K562 (cell line): ENCODE measurements at regions not wholly inside any gene's neighbourhood (a gene's known extent, or its start where the extent isn't known, plus 50 kb on each side); places are given as distances from the start of the nearest gene placed in this dataset.

Experiments used
- BMI1 ChIP-seq: fragments of 150-350 bp; IDR thresholded peaks from 2 replicates; pipeline ENCODE4 v1.6.1; 2014; ENCODE audit warnings: low read length
- CCNT2 ChIP-seq: IDR thresholded peaks from 2 replicates; pipeline ENCODE4 v1.6.1; 2011; ENCODE audit warnings: borderline replicate concordance, low read depth, mild to moderate bottlenecking, moderate library complexity, mixed read lengths, low read length; ENCODE audit not compliant: insufficient read length; ENCODE audit errors: extremely low read depth
- DPF2 ChIP-seq: fragments of 450-650 bp; IDR thresholded peaks from 2 replicates; pipeline ENCODE4 v1.6.1; 2016
- ESRRA ChIP-seq: fragments of 450-650 bp; IDR thresholded peaks from 2 replicates; pipeline ENCODE4 v1.6.1; 2014; ENCODE audit warnings: low read depth, mild to moderate bottlenecking, moderate library complexity, borderline replicate concordance
- FOXJ2 ChIP-seq: fragments of 200-800 bp; sonication (Bioruptor generic); IDR thresholded peaks from 2 replicates; pipeline ENCODE4 v1.6.1; 2016; ENCODE audit warnings: missing genetic modification characterization, missing compliant biosample characterization
- NR4A1 ChIP-seq, 2 experiments: fragments of 250-450 bp in 1 of 2; fragments of 450-650 bp in 1 of 2; sonication (Bioruptor Pico) in 1 of 2; IDR thresholded peaks; 2 replicates each; pipeline versions ENCODE4 v1.4.0 to v1.6.1; 2016 to 2020; ENCODE audit warnings: mild to moderate bottlenecking in 2 of 2, missing compliant biosample characterization in 1 of 2, missing genetic modification characterization in 1 of 2, moderate library complexity in 1 of 2
- ZKSCAN8 ChIP-seq: fragments of 200-800 bp; sonication (Bioruptor generic); IDR thresholded peaks from 2 replicates; pipeline ENCODE4 v1.6.1; 2016; ENCODE audit warnings: missing genetic modification characterization, missing compliant biosample characterization
- ZNF311 ChIP-seq: fragments of 250-450 bp; sonication (Bioruptor Pico); IDR thresholded peaks from 2 replicates; pipeline ENCODE4 v1.4.0; 2020; ENCODE audit warnings: mild to moderate bottlenecking, moderate library complexity
- TF ChIP-seq, protein P1 (sequence below): sonication (generic); formaldehyde crosslinking; IDR thresholded peaks from 2 replicates; pipeline ENCODE4 v1.8.1; 2023; ENCODE audit warnings: mild to moderate bottlenecking, missing genetic modification reagents
- TF ChIP-seq, protein P2 (sequence below), 2 experiments: fragments of 200-800 bp in 1 of 2; sonication (Bioruptor generic) in 1 of 2; sonication (generic) in 1 of 2; formaldehyde crosslinking in 1 of 2; IDR thresholded peaks in 1 of 2; conservative IDR thresholded peaks in 1 of 2; 2 replicates each; pipeline versions ENCODE4 v1.5.0 to v1.6.1; 2016 to 2020; ENCODE audit warnings: missing compliant biosample characterization in 1 of 2, missing genetic modification characterization in 1 of 2, missing genetic modification reagents in 1 of 2
- TF ChIP-seq, protein P3 (sequence below): sonication (generic); formaldehyde crosslinking; IDR thresholded peaks from 2 replicates; pipeline ENCODE4 v1.8.0; 2022; ENCODE audit warnings: mild to moderate bottlenecking, missing genetic modification reagents, borderline replicate concordance
- TF ChIP-seq, protein P4 (sequence below): fragments of 450-650 bp; IDR thresholded peaks from 2 replicates; pipeline ENCODE4 v1.6.1; 2017; ENCODE audit warnings: antibody characterized with exemption
- TF ChIP-seq, protein P5 (sequence below), 2 experiments: IDR thresholded peaks in 1 of 2; conservative IDR thresholded peaks in 1 of 2; 2 replicates each; pipeline ENCODE4 v1.6.1; 2016; ENCODE audit warnings: low read depth in 2 of 2, mild to moderate bottlenecking in 1 of 2, missing compliant biosample characterization in 1 of 2, missing genetic modification characterization in 1 of 2, moderate library complexity in 1 of 2

DNA sequence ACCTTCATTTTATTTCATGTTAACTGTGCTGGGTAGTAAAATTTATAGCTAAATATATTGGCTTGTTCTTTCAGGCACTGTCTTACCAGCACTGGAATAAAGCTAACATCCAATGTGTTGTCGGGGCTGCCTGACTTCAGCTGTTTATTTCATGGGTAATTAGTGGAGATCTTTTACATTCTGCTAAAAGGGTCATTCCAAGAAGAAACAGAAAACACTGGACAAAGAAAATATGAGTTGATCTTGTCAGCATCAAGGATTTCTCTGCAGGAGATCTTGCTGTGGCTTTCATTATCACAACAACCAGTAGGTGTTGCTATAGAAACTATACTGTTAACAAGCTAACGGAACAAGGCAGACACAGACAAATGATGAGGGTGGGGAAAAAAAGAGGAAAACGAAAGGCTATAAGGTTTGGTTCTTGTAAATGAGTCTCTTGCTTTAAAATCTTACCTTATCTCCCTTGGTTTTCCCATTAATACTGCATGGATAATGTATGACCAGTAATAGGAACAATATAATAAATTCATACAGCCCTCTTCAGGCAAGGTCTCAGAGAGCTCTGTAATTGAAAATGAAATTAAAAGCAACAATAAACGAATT, 206.8 kb downstream of the SIM1 start (continued):
- TF ChIP-seq NR4A1 (CRISPR knock-in tag; IDR thresholded peaks at IDR 0.05) (no peak), NR4A1 (tag; IDR thresholded peaks at IDR 0.05) (no peak), BMI1 (peak; percentile 76), FOXJ2 (tag) (peak; percentile 99), ESRRA (no peak), ZKSCAN8 (no peak), ZNF311 (CRISPR knock-in tag) (no peak), DPF2 (peak; percentile 80), CCNT2 (peak; percentile 27)
- TF ChIP-seq, protein P1, sequence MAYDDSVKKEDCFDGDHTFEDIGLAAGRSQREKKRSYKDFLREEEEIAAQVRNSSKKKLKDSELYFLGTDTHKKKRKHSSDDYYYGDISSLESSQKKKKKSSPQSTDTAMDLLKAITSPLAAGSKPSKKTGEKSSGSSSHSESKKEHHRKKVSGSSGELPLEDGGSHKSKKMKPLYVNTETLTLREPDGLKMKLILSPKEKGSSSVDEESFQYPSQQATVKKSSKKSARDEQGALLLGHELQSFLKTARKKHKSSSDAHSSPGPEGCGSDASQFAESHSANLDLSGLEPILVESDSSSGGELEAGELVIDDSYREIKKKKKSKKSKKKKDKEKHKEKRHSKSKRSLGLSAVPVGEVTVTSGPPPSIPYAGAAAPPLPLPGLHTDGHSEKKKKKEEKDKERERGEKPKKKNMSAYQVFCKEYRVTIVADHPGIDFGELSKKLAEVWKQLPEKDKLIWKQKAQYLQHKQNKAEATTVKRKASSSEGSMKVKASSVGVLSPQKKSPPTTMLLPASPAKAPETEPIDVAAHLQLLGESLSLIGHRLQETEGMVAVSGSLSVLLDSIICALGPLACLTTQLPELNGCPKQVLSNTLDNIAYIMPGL (CRISPR knock-in tag), result no peak
- TF ChIP-seq, protein P2, sequence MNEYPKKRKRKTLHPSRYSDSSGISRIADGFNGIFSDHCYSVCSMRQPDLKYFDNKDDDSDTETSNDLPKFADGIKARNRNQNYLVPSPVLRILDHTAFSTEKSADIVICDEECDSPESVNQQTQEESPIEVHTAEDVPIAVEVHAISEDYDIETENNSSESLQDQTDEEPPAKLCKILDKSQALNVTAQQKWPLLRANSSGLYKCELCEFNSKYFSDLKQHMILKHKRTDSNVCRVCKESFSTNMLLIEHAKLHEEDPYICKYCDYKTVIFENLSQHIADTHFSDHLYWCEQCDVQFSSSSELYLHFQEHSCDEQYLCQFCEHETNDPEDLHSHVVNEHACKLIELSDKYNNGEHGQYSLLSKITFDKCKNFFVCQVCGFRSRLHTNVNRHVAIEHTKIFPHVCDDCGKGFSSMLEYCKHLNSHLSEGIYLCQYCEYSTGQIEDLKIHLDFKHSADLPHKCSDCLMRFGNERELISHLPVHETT (CRISPR knock-in tag; conservative IDR thresholded peaks at IDR 0.05 in 1 of 2, IDR thresholded peaks at IDR 0.05 in 1 of 2), result peak in 1 of 2 experiments; percentile 48; a peak in 1 of 4 replicates
- TF ChIP-seq, protein P3, sequence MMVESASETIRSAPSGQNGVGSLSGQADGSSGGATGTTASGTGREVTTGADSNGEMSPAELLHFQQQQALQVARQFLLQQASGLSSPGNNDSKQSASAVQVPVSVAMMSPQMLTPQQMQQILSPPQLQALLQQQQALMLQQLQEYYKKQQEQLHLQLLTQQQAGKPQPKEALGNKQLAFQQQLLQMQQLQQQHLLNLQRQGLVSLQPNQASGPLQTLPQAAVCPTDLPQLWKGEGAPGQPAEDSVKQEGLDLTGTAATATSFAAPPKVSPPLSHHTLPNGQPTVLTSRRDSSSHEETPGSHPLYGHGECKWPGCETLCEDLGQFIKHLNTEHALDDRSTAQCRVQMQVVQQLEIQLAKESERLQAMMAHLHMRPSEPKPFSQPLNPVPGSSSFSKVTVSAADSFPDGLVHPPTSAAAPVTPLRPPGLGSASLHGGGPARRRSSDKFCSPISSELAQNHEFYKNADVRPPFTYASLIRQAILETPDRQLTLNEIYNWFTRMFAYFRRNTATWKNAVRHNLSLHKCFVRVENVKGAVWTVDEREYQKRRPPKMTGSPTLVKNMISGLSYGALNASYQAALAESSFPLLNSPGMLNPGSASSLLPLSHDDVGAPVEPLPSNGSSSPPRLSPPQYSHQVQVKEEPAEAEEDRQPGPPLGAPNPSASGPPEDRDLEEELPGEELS (CRISPR knock-in tag), result no peak
- TF ChIP-seq, protein P4, sequence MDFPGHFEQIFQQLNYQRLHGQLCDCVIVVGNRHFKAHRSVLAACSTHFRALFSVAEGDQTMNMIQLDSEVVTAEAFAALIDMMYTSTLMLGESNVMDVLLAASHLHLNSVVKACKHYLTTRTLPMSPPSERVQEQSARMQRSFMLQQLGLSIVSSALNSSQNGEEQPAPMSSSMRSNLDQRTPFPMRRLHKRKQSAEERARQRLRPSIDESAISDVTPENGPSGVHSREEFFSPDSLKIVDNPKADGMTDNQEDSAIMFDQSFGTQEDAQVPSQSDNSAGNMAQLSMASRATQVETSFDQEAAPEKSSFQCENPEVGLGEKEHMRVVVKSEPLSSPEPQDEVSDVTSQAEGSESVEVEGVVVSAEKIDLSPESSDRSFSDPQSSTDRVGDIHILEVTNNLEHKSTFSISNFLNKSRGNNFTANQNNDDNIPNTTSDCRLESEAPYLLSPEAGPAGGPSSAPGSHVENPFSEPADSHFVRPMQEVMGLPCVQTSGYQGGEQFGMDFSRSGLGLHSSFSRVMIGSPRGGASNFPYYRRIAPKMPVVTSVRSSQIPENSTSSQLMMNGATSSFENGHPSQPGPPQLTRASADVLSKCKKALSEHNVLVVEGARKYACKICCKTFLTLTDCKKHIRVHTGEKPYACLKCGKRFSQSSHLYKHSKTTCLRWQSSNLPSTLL, result peak; percentile 79
- TF ChIP-seq, protein P5, sequence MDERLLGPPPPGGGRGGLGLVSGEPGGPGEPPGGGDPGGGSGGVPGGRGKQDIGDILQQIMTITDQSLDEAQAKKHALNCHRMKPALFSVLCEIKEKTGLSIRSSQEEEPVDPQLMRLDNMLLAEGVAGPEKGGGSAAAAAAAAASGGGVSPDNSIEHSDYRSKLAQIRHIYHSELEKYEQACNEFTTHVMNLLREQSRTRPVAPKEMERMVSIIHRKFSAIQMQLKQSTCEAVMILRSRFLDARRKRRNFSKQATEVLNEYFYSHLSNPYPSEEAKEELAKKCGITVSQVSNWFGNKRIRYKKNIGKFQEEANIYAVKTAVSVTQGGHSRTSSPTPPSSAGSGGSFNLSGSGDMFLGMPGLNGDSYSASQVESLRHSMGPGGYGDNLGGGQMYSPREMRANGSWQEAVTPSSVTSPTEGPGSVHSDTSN (CRISPR knock-in tag; IDR thresholded peaks at IDR 0.05; ENCODE audit: low read depth), result no peak
- TF ChIP-seq, protein P5 (tag; conservative IDR thresholded peaks at IDR 0.05; ENCODE audit: low read depth), result peak; percentile 94
